ENCODE measurements at regions not wholly inside any gene's neighbourhood (a gene's known extent, or its start where the extent isn't known, plus 50 kb on each side); places are given as distances from the start of the nearest gene placed in this dataset.
"Not testable (repeated sequence)": the region's sequence is repeated elsewhere in the genome, so short reads cannot be mapped to it uniquely, and the experiment has no call there.

DNA sequence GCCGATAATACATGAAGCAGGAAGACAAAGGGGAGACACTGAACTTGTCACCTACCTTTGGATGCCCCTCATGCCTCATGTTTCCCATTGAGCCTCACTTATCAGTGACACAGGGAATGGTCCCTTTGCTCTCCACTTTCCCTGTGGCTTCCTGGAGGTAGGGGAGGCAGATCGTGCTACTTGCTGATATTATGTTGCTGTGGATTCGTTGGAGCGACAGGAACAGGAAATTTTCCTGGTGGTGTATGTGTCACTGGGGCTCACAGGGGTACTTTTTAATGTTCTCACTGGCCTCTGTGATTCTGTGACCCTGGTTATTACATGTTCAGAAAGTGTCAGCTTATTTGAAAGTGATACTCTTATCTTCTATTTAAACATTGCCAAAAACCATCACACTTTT, 72.7 kb upstream of the VKORC1L1 start:
- DNase-seq (ENCODE audit: low read depth, low spot score) = not testable (repeated sequence)

DNA sequence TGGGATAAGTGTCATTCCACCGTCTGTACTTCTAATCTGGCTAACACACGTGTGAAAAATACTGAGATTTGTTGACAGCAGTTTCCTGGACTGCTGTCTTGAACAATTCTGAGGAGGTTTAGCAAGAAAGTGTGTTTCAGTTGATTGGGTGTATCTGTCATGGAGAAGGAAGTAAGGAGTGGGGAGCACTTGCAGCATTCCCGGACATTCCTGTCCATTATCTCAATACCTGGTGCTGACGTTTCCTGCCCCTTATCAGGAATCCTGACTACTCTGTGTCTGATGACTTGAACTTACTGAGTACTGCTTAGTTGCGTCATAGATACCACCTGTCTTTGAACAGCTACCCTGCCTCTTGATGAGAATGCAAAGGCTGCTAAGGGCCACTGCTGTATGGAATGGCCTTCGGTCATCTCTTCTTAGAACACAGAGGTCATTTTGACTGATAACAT, 72.0 kb upstream of the VKORC1L1 start:
- DNase-seq (ENCODE audit: low read depth, low spot score) = no peak

DNA sequence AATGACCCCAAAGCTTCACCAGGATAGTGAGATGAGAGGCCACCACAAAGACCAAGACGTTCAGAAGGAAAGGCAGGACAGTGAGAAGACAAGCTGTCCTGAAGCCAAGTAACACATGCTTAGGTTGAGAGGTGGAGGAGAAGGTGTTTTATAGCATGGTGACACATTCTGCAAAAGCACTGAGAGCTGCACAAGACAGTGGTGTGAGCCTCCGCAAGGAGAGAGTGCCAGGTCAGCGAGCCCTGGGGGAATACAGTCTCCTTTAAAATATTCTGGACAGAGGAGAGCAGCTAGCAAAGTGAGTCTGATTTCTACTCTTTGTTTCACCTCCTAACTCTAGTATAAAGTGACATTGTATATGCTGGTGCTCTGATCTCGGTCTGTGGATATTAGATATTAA, 68.0 kb upstream of the VKORC1L1 start:
- no peak for DNase-seq (ENCODE audit: low read depth, low spot score)

DNA sequence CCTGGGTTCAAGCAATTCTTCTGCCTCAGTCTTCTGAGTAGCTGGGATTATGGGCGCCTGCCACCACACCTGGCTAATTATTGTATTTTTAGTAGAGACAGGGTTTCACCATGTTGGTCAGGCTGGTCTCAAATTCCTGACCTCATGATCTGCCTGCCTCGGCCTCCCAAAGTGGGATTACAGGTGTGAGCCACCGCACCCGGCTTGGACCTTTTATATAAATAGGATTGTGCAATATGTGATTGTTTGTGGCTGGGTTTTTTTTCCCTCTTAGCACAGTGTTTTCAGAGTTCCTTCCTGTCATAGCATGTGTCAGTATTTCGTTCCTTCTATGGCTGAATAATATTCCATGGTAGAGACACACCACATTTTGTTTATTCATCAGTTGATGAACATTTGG, 65.8 kb upstream of the VKORC1L1 start:
- DNase-seq (ENCODE audit: low read depth, low spot score) = not testable (repeated sequence)

DNA sequence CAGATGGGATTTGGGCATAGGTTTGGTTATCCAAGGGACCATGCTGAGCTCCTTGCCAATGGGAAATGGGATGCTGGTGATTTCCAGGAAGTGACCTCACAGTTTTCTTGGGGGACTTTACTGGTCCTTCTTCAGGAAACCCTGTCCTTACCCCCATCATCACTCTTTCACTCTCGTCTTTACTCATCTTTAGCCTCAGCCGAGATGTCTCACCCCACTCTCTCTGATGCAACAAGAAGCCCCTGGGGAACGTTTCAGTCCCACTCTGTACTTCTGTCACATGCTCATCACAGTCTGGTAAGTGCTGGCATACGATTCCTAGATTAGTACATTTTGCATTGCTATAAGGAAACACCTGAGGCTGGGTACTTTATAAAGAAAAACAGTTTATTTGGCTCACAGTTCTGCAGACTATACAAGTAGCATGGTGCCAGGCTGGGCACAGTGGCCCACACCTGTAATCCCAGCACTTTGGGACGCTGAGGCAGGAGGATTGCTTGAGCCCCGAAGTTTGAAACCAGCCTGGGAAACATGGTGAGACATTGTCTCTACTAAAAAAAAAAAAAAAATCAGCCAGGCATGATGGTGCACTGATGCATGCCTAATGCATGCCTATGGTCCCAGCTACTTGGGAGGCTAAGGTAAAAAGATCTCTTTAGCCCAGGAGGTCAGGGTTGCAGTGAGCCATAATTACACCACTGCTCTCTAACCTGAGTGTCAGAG, 63.5 kb upstream of the VKORC1L1 start:
- no peak for DNase-seq (ENCODE audit: low read depth, low spot score)

DNA sequence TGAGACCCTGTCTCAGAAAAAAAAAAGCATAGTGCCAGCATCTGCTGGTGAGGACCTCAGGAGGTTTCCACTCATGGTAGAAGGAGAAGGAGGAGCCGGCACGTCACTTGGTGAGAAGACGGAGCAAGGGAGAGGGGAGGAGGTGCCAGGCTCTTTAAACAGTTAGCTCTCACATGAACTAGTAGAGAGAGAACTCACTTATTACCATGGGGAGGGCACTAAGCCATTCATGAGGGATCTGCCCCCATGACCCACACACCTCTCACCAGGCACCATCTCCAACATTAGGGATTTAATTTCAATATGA, 62.9 kb upstream of the VKORC1L1 start:
- DNase-seq (ENCODE audit: low read depth, low spot score) = no peak

DNA sequence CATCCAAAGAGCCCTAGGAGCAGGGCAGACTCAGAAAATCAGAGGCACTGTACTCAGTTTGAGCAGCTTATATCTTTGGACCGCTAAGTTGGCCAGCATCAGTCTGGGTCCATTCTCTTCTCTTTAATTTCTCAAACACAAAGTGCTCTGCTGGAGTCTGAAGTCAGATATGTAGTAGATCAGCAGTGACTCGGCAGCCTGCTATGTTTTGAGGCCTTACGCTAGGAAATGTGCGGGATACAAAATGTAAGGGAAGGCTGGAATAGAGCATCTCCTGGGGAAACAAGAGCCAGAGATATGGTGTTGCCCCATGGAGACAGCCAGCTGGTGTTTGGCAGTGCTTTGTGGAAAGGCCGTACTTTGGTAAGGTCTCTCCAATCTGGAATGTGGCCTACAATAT, 60.6 kb upstream of the VKORC1L1 start:
- no peak for DNase-seq (ENCODE audit: low read depth, low spot score)

DNA sequence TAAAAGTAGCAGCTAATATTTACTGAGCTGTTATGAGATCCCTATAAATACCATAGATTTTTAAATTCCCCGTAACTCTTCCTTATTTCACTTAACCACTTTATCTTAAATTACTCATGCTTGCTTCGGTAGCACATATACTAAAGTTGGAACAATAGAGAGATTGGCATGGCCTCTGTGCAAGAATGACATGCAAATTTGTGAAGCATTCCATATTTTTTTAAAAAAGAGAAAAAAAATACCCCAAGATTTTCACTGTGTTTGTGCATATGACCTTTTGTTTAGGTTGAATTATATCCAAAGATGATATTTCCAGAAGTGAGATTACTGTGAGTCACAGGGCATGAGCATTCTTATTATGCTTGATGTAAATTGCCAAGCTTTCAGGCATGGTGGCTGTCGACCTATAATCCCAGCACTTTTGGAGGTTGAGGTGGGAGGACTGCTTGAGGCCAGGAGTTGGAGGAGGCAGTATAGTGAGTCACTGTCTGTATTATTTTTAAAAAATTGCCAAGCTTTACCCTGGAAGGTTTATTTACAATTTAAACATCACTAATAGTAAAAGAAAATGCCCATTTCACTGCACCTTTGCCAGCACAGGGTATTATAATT, 58.2 kb upstream of the VKORC1L1 start:
- DNase-seq (ENCODE audit: low read depth, low spot score) = not testable (repeated sequence)

DNA sequence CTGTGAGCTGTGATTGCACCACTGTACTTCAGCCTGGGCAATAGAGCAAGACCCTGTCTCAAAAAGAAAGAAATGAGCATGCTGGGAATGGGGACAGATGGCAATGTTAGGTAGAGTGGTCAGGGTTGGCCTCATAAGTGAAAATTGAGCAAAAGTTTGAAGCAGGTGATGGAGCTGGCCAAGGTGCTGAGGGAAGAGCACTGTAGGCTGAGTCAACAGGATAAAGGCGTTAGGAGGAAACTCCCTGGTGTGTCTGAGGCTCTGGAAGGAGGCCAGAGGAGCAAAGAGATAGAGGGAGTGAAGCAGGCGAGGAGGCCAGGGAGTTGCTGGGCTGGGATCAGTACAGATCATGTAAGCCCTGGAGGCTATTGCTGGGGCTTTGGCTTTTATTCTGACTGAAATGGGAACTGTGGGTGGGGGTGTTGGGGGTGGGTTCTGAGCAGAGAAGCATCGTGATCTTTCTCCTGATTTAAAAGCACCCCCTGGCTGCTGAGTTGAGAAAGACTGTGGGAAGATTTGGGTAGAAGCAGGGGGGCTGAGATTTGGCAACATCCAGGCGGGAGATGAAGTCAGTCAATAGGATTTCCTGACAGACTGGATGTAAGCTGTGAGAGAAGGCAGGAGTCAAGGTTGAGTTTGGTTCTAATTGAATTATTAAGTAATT, 52.5 kb upstream of the VKORC1L1 start:
- no peak for DNase-seq (ENCODE audit: low read depth, low spot score)
